Neural cell (in vitro differentiated cells): ENCODE measurements at regions not wholly inside any gene's neighbourhood (a gene's known extent, or its start where the extent isn't known, plus 50 kb on each side); places are given as distances from the start of the nearest gene placed in this dataset.

Source experiments
- H2AFZ ChIP-seq: fragments of 200-600, 300-800 bp; sonication (generic), shearing (Covaris generic); 2 replicates; pipeline ENCODE4 v1.6.0; 2014; ENCODE audit warnings: low read depth, mild to moderate bottlenecking, antibody characterized with exemption, low read length, moderate library complexity
- H3F3A ChIP-seq: fragments of 200-600 bp; shearing (Covaris generic); 2 replicates; pipeline ENCODE4 v1.6.1; 2016; ENCODE audit warnings: mild to moderate bottlenecking, moderate library complexity, mixed read lengths, antibody characterized with exemption, low read length; ENCODE audit not compliant: insufficient read depth, poor library complexity, severe bottlenecking
- H3K27ac ChIP-seq: fragments of 200-600, 300-800 bp; sonication (generic), shearing (Covaris generic); 2 replicates; pipeline ENCODE4 v1.5.1; 2014; ENCODE audit warnings: mild to moderate bottlenecking, low read length, moderate library complexity
- H3K27me3 ChIP-seq: fragments of 300-800, 200-600 bp; sonication (generic), shearing (Covaris generic); 2 replicates; pipeline ENCODE4 v1.6.0; 2014; ENCODE audit warnings: mild to moderate bottlenecking, low read depth, low read length, moderate library complexity; ENCODE audit not compliant: insufficient read depth
- H3K36me3 ChIP-seq: fragments of 300-800, 200-600 bp; sonication (generic), shearing (Covaris generic); 2 replicates; pipeline ENCODE4 v1.5.1; 2014; ENCODE audit warnings: mild to moderate bottlenecking, antibody characterized with exemption, low read length, moderate library complexity; ENCODE audit not compliant: insufficient read depth
- H3K4me2 ChIP-seq: fragments of 300-800, 200-600 bp; sonication (generic), shearing (Covaris generic); 2 replicates; pipeline ENCODE4 v1.6.0; 2014; ENCODE audit warnings: mild to moderate bottlenecking, low read length
- H3K4me3 ChIP-seq: fragments of 300-800, 200-600 bp; sonication (generic), shearing (Covaris generic); 2 replicates; pipeline ENCODE4 v1.5.1; 2014; ENCODE audit warnings: mild to moderate bottlenecking, low read length, moderate library complexity
- H3K79me2 ChIP-seq: fragments of 200-600 bp; shearing (Covaris generic); replicated peaks from 2 replicates; pipeline ENCODE4 v1.6.0; 2014; ENCODE audit warnings: mild to moderate bottlenecking, low read length, moderate library complexity; ENCODE audit not compliant: insufficient read depth
- H3K9ac ChIP-seq: fragments of 300-800, 200-600 bp; sonication (generic), shearing (Covaris generic); 2 replicates; pipeline ENCODE4 v1.6.1; 2016; ENCODE audit warnings: mild to moderate bottlenecking, low read length, mixed read lengths
- H3K9me2 ChIP-seq: fragments of 200-600 bp; shearing (Covaris generic); 2 replicates; pipeline ENCODE4 v1.6.1; 2016; ENCODE audit warnings: mild to moderate bottlenecking, low read length, mixed read lengths; ENCODE audit not compliant: insufficient read depth
- H3K9me3 ChIP-seq: fragments of 200-600, 300-800 bp; sonication (generic), shearing (Covaris generic); 2 replicates; pipeline ENCODE4 v1.6.1; 2016; ENCODE audit warnings: mild to moderate bottlenecking, mixed run types, low read length, moderate library complexity, mixed read lengths
- H4K20me1 ChIP-seq: fragments of 200-600 bp; shearing (Covaris generic); 2 replicates; pipeline ENCODE4 v1.6.1; 2016; ENCODE audit warnings: mild to moderate bottlenecking, mixed run types; ENCODE audit not compliant: insufficient read depth
- EP300 ChIP-seq: fragments of 450-650 bp; conservative IDR thresholded peaks from 2 replicates; pipeline ENCODE4 v1.6.1; 2014; ENCODE audit warnings: antibody characterized with exemption, mild to moderate bottlenecking, moderate library complexity; ENCODE audit not compliant: poor library complexity, severe bottlenecking
- EZH2 ChIP-seq: fragments of 200-600, 300-800 bp; shearing (Covaris generic), sonication (generic); IDR thresholded peaks from 2 replicates; pipeline ENCODE4 v1.6.1; 2014; ENCODE audit warnings: antibody characterized with exemption, low read length, borderline replicate concordance, mild to moderate bottlenecking; ENCODE audit not compliant: insufficient read depth, poor library complexity, severe bottlenecking
- MXI1 ChIP-seq: fragments of 450-650 bp; conservative IDR thresholded peaks from 2 replicates; pipeline ENCODE4 v1.6.1; 2014; ENCODE audit warnings: antibody characterized with exemption, mild to moderate bottlenecking; ENCODE audit not compliant: poor library complexity, severe bottlenecking
- POLR2AphosphoS5 ChIP-seq: IDR thresholded peaks from 2 replicates; pipeline ENCODE4 v1.6.1; 2012
- RAD21 ChIP-seq: fragments of 450-650 bp; conservative IDR thresholded peaks from 2 replicates; pipeline ENCODE4 v1.6.1; 2014; ENCODE audit warnings: antibody characterized with exemption, mild to moderate bottlenecking, moderate library complexity
- SMC3 ChIP-seq: fragments of 450-650 bp; conservative IDR thresholded peaks from 2 replicates; pipeline ENCODE4 v1.6.1; 2014; ENCODE audit warnings: antibody characterized with exemption, mild to moderate bottlenecking, moderate library complexity; ENCODE audit not compliant: poor library complexity
- TAF1 ChIP-seq: IDR thresholded peaks from 2 replicates; pipeline ENCODE4 v1.6.1; 2012; ENCODE audit warnings: low read depth
- TF ChIP-seq, protein P1 (sequence below): IDR thresholded peaks from 2 replicates; pipeline ENCODE4 v1.6.1; 2012; ENCODE audit warnings: borderline replicate concordance
- TF ChIP-seq, protein P2 (sequence below): fragments of 450-650 bp; IDR thresholded peaks from 2 replicates; pipeline ENCODE4 v1.5.1; 2014; ENCODE audit warnings: antibody characterized with exemption, mild to moderate bottlenecking, moderate library complexity; ENCODE audit not compliant: poor library complexity, severe bottlenecking

DNA sequence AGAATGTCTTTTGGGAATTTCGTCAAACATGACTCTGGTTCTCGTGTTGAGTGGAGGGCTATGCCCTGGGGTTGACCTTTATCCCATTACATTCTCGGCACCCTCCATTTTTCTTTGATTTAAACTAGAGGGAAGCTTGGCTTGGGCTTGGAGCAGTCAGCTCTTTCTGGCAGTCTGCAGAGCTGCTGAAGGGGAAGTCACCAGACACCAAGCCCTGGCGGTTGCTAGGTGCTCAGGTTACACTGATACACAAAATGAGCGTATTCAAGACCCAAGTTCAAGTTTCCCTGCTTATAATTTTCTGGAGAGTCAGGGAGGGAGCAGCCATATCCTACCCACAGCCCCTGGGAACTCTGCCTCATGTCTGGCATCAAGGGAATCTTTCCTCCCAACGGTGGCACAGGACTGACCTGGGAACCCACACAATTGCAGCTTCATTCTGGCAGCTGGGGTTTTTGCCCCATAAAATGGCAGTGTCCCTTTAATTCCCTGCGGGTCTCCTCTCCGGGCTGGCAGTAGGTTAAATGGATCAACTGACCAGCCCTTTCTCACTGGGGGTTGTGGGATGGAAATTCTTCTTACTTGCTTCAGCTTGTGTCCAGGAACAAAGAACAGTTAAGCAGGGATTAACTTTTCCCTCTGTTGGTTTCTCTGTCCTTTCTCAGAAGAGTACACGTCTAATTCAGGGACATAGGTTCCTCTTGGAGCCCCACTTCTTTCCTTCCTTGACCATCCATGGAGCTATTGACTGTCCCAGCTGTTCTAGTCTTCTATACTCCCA, 110.0 kb upstream of the DLG1 start:
- Histone ChIP-seq H3K4me3 (no peak overlapping the region), H3K9ac (no peak overlapping the region), H3F3A (no peaks in the 10 kb centered on the region), H3K4me2 (no peak overlapping the region), H3K27ac (no peak overlapping the region), H3K9me3 (no peaks in the 10 kb centered on the region), H3K9me2 (no peaks in the 10 kb centered on the region), H4K20me1 (no peaks in the 10 kb centered on the region), H3K79me2 (no peaks in the 10 kb centered on the region), H3K27me3 (no peaks in the 10 kb centered on the region), H3K36me3 (no peaks in the 10 kb centered on the region), H2AFZ (no peak overlapping the region)
- no peak for TF ChIP-seq EZH2
- TF ChIP-seq EP300, result no peak
- no peak for TF ChIP-seq MXI1
- TF ChIP-seq, protein P1, sequence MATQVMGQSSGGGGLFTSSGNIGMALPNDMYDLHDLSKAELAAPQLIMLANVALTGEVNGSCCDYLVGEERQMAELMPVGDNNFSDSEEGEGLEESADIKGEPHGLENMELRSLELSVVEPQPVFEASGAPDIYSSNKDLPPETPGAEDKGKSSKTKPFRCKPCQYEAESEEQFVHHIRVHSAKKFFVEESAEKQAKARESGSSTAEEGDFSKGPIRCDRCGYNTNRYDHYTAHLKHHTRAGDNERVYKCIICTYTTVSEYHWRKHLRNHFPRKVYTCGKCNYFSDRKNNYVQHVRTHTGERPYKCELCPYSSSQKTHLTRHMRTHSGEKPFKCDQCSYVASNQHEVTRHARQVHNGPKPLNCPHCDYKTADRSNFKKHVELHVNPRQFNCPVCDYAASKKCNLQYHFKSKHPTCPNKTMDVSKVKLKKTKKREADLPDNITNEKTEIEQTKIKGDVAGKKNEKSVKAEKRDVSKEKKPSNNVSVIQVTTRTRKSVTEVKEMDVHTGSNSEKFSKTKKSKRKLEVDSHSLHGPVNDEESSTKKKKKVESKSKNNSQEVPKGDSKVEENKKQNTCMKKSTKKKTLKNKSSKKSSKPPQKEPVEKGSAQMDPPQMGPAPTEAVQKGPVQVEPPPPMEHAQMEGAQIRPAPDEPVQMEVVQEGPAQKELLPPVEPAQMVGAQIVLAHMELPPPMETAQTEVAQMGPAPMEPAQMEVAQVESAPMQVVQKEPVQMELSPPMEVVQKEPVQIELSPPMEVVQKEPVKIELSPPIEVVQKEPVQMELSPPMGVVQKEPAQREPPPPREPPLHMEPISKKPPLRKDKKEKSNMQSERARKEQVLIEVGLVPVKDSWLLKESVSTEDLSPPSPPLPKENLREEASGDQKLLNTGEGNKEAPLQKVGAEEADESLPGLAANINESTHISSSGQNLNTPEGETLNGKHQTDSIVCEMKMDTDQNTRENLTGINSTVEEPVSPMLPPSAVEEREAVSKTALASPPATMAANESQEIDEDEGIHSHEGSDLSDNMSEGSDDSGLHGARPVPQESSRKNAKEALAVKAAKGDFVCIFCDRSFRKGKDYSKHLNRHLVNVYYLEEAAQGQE, result no peak
- TF ChIP-seq POLR2AphosphoS5, result no peak
- TF ChIP-seq, protein P2, sequence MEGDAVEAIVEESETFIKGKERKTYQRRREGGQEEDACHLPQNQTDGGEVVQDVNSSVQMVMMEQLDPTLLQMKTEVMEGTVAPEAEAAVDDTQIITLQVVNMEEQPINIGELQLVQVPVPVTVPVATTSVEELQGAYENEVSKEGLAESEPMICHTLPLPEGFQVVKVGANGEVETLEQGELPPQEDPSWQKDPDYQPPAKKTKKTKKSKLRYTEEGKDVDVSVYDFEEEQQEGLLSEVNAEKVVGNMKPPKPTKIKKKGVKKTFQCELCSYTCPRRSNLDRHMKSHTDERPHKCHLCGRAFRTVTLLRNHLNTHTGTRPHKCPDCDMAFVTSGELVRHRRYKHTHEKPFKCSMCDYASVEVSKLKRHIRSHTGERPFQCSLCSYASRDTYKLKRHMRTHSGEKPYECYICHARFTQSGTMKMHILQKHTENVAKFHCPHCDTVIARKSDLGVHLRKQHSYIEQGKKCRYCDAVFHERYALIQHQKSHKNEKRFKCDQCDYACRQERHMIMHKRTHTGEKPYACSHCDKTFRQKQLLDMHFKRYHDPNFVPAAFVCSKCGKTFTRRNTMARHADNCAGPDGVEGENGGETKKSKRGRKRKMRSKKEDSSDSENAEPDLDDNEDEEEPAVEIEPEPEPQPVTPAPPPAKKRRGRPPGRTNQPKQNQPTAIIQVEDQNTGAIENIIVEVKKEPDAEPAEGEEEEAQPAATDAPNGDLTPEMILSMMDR, result no peak
- no peak for TF ChIP-seq SMC3
- no peak for TF ChIP-seq TAF1
- no peak for TF ChIP-seq RAD21

DNA sequence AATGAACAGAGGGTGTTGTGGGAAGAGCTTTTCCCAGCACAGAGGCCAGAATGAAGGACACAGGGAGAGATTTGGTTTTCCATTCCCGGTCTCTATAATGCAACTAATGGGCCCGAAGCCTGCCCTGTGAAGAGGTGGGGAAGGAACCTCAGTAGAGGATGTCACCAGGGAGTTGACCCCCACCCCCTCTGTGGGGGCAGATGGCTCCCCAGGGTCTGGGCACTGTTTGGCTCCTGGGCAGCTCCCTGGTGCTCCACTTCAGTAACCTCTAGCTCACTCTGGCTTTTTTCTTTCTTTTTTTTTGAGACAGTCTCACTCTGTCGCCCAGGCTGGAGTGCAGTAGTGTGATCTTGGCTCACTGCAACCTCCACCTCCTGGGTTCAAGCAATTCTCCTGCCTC, 109.1 kb upstream of the DLG1 start:
- Histone ChIP-seq H4K20me1 (no peaks in the 10 kb centered on the region), H3K4me2 (no peak overlapping the region), H3K79me2 (no peaks in the 10 kb centered on the region), H3K9me3 (no peaks in the 10 kb centered on the region), H3F3A (no peaks in the 10 kb centered on the region), H3K9ac (no peak overlapping the region), H2AFZ (no peak overlapping the region), H3K27ac (no peak overlapping the region), H3K27me3 (no peaks in the 10 kb centered on the region), H3K9me2 (no peaks in the 10 kb centered on the region), H3K4me3 (no peak overlapping the region), H3K36me3 (no peaks in the 10 kb centered on the region)
- no peak for TF ChIP-seq MXI1
- TF ChIP-seq RAD21, result no peak
- TF ChIP-seq EZH2, result no peak
- TF ChIP-seq, protein P1, result no peak
- no peak for TF ChIP-seq EP300
- TF ChIP-seq POLR2AphosphoS5, result no peak
- TF ChIP-seq TAF1, result no peak
- TF ChIP-seq SMC3, result no peak
- TF ChIP-seq, protein P2, result no peak
